MM.1S (cell line): ENCODE measurements at regions not wholly inside any gene's neighbourhood (a gene's known extent, or its start where the extent isn't known, plus 50 kb on each side); places are given as distances from the start of the nearest gene placed in this dataset.

ENCODE experiments used
- DNase-seq: peaks from one replicate; pipeline ENCODE4 v3.0.0-alpha.2; 2015
- H2AFZ ChIP-seq: fragments of 300-600 bp; sonication (generic); 2 replicates; pipeline ENCODE4 v1.6.0; 2016; ENCODE audit warnings: antibody characterized with exemption, low read length
- H3F3A ChIP-seq: fragments of 300-600 bp; sonication (generic); 2 replicates; pipeline ENCODE4 v1.6.1; 2016; ENCODE audit warnings: mild to moderate bottlenecking, antibody characterized with exemption, low read length, moderate library complexity, mixed read lengths; ENCODE audit not compliant: insufficient read depth
- H3K27ac ChIP-seq: fragments of 300-600 bp; sonication (generic); 2 replicates; pipeline ENCODE4 v1.5.1; 2016; ENCODE audit warnings: mild to moderate bottlenecking, low read length
- H3K27me3 ChIP-seq: fragments of 300-600 bp; sonication (generic); replicated peaks from 2 replicates; pipeline ENCODE4 v1.6.0; 2016; ENCODE audit warnings: low read length; ENCODE audit not compliant: insufficient read depth
- H3K36me3 ChIP-seq: fragments of 300-600 bp; sonication (generic); replicated peaks from 2 replicates; pipeline ENCODE4 v1.6.1; 2016; ENCODE audit warnings: mild to moderate bottlenecking, low read length, mixed read lengths; ENCODE audit not compliant: insufficient read depth
- H3K4me1 ChIP-seq: fragments of 300-600 bp; sonication (generic); 2 replicates; pipeline ENCODE4 v1.6.1; 2016; ENCODE audit warnings: low read length, mixed read lengths
- H3K4me2 ChIP-seq: fragments of 300-600 bp; sonication (generic); 2 replicates; pipeline ENCODE4 v1.6.0; 2016; ENCODE audit warnings: low read depth, low read length
- H3K4me3 ChIP-seq: fragments of 300-600 bp; sonication (generic); 2 replicates; pipeline ENCODE4 v1.5.1; 2016; ENCODE audit warnings: low read length, mixed read lengths
- H3K79me2 ChIP-seq: fragments of 300-600 bp; sonication (generic); 2 replicates; pipeline ENCODE4 v1.6.1; 2016; ENCODE audit warnings: mixed run types, low read length, mixed read lengths
- H3K9ac ChIP-seq: fragments of 300-600 bp; sonication (generic); 2 replicates; pipeline ENCODE4 v1.6.1; 2016; ENCODE audit warnings: low read length, mixed read lengths
- H3K9me2 ChIP-seq: fragments of 300-600 bp; sonication (generic); replicated peaks from 2 replicates; pipeline ENCODE4 v1.6.1; 2016; ENCODE audit warnings: mild to moderate bottlenecking, low read length, mixed read lengths; ENCODE audit not compliant: insufficient read depth
- H3K9me3 ChIP-seq: fragments of 300-600 bp; sonication (generic); replicated peaks from 2 replicates; pipeline ENCODE4 v1.6.1; 2016; ENCODE audit warnings: mild to moderate bottlenecking, low read length, mixed read lengths; ENCODE audit not compliant: insufficient read depth
- H4K20me1 ChIP-seq: fragments of 300-600 bp; sonication (generic); 2 replicates; pipeline ENCODE4 v1.6.1; 2016; ENCODE audit warnings: mild to moderate bottlenecking, low read length, moderate library complexity, mixed read lengths; ENCODE audit not compliant: insufficient read depth
- EZH2 ChIP-seq: fragments of 300-600 bp; sonication (generic); optimal IDR thresholded peaks from 2 replicates; pipeline ENCODE3; 2017; ENCODE audit warnings: low read depth, mild to moderate bottlenecking, antibody characterized with exemption, low read length, mixed read lengths
- EZH2phosphoT487 ChIP-seq: fragments of 300-600 bp; sonication (generic); IDR thresholded peaks from 2 replicates; pipeline ENCODE4 v1.6.1; 2018; ENCODE audit warnings: antibody characterized with exemption, low read length
- TF ChIP-seq, protein P1 (sequence below): fragments of 300-600 bp; sonication (generic); IDR thresholded peaks from 2 replicates; pipeline ENCODE4 v1.5.1; 2016; ENCODE audit warnings: antibody characterized with exemption, low read length, mixed read lengths

DNA sequence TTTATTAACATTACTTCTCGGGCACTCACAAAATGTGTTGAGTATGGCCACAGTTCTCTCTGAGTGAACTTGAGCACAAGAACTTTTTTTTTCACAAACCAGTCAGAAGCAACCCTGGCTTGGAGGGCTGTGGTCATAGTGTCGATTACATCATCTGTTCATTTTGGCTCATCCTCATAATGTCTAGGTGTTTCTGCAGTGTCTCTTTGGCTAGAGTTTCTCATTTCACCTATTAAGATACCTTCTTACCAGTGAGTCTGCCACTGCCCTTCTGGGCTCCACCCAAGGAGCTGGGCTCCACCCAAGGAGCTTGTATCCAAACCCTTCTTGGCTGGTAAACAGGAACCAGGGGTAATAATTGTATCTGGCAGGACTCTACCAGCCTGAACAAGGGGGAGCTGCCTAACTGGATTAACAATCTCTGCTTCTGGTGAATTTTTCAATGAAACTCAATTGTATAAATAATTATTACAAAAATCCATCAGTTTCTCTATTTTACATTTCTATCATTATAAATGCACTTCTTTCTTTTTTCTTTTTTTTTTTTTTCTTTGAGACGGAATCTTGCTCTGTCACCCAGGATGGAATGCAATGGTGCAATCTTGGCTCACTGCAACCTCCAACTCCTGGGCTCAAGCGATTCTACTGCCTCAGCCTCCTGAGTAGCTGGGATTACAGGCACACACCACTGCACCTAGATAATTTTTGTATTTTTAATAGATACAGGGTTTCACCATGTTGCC lies 667.7 kb upstream of the SLIT2 start:
- H4K20me1 ChIP-seq, result no peaks in the 10 kb centered on the region

DNA sequence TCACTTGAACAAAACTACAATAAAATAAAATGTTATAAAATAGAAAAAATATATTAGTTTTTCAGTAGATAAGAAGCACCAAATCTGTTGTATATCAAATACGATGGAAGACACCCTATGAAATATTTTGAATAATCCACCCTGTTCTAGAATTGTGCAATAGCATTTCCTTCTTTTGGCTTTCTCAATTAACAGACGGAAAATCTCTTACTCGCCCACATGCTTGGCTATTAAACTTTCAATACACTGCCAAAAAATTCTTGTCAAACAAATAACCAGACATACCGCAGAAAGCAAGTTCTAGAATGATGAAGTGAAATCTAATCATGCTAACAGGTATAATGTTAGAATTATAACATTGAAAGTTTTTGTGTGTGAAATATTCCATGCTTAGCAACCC lies 671.6 kb upstream of the SLIT2 start:
- TF ChIP-seq EZH2phosphoT487 (no peak), EZH2 (no peak)
- TF ChIP-seq, protein P1, sequence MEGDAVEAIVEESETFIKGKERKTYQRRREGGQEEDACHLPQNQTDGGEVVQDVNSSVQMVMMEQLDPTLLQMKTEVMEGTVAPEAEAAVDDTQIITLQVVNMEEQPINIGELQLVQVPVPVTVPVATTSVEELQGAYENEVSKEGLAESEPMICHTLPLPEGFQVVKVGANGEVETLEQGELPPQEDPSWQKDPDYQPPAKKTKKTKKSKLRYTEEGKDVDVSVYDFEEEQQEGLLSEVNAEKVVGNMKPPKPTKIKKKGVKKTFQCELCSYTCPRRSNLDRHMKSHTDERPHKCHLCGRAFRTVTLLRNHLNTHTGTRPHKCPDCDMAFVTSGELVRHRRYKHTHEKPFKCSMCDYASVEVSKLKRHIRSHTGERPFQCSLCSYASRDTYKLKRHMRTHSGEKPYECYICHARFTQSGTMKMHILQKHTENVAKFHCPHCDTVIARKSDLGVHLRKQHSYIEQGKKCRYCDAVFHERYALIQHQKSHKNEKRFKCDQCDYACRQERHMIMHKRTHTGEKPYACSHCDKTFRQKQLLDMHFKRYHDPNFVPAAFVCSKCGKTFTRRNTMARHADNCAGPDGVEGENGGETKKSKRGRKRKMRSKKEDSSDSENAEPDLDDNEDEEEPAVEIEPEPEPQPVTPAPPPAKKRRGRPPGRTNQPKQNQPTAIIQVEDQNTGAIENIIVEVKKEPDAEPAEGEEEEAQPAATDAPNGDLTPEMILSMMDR, result no peak
- no peaks in the 10 kb centered on the region for H3K27me3 ChIP-seq
- DNase-seq, result no peak
- no peaks in the 10 kb centered on the region for H4K20me1 ChIP-seq
- H3K4me2 ChIP-seq, result no peak overlapping the region
- no peak overlapping the region for H3K9ac ChIP-seq
- no peaks in the 10 kb centered on the region for H3F3A ChIP-seq
- H3K9me2 ChIP-seq, result no peaks in the 10 kb centered on the region
- no peak overlapping the region for H3K27ac ChIP-seq
- no peaks in the 10 kb centered on the region for H3K9me3 ChIP-seq
- no peaks in the 10 kb centered on the region for H3K36me3 ChIP-seq
- H3K79me2 ChIP-seq, result no peaks in the 10 kb centered on the region
- H2AFZ ChIP-seq, result no peak overlapping the region
- H3K4me3 ChIP-seq, result no peak overlapping the region
- 0 out of 2 replicates have a peak, but pooled peaks cover 4% of the 10 kb centered on the region for H3K4me1 ChIP-seq

More for the DNA sequence above, 667.7 kb upstream of the SLIT2 start:
- Histone ChIP-seq H3F3A (no peaks in the 10 kb centered on the region), H2AFZ (no peak overlapping the region), H3K4me3 (no peak overlapping the region), H3K9me3 (no peaks in the 10 kb centered on the region), H3K4me1 (no peaks in the 10 kb centered on the region), H3K9me2 (no peaks in the 10 kb centered on the region; the same call in 1 of the 2 replicates), H3K9ac (no peak overlapping the region), H3K4me2 (no peak overlapping the region), H3K27me3 (no peaks in the 10 kb centered on the region), H3K27ac (no peak overlapping the region), H3K79me2 (no peaks in the 10 kb centered on the region), H3K36me3 (no peaks in the 10 kb centered on the region)
- TF ChIP-seq EZH2phosphoT487 (no peak), EZH2 (no peak)
- TF ChIP-seq, protein P1, result no peak
- no peak for DNase-seq

DNA sequence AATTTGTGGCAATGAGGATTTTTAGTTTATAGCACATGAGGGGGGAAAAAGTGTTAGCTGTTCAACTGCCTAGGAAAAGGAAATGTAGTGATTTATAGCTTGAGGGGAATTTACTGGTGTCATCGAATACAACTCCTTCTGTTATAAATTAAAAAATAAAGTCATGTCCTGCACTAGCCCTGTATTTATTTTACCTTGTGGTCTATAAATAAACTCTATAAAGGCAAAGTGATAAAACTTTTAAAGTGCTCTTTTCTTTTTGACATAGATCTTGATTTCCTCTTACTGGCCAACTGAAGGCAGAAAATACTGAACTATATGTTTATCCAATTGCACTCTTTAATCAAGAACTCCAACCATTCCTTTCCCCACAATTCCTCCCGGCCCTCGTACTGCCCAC lies 672.1 kb upstream of the SLIT2 start:
- Histone ChIP-seq H3K4me1 (0 out of 2 replicates have a peak, but pooled peaks cover 4% of the 10 kb centered on the region), H3K9ac (no peak overlapping the region), H3K4me3 (no peak overlapping the region), H3K9me3 (no peaks in the 10 kb centered on the region), H3K79me2 (no peaks in the 10 kb centered on the region), H3K4me2 (no peak overlapping the region), H3K27ac (no peak overlapping the region), H4K20me1 (no peaks in the 10 kb centered on the region), H3K36me3 (no peaks in the 10 kb centered on the region), H3K27me3 (no peaks in the 10 kb centered on the region), H3F3A (no peaks in the 10 kb centered on the region), H3K9me2 (no peaks in the 10 kb centered on the region), H2AFZ (no peak overlapping the region)
- TF ChIP-seq EZH2phosphoT487, result no peak
- no peak for TF ChIP-seq EZH2
- TF ChIP-seq, protein P1, result no peak
- DNase-seq, result no peak
